SK-N-SH treated with all-trans-retinoic acid at 6 μM for 48 hours (cell line): ENCODE measurements at regions not wholly inside any gene's neighbourhood (a gene's known extent, or its start where the extent isn't known, plus 50 kb on each side); places are given as distances from the start of the nearest gene placed in this dataset.

Experiments used
- ATAC-seq: fragments of 200-7000 bp; cut with Tn5 transposase; 3 replicates; pipeline ENCODE4 v1.9.1; 2020; ENCODE audit warnings: mild to moderate bottlenecking, moderate library complexity
- ARNTL ChIP-seq: fragments of 450-650 bp; formaldehyde crosslinking; IDR thresholded peaks from 2 replicates; pipeline ENCODE4 v1.5.0; 2020; ENCODE audit warnings: low read depth, mild to moderate bottlenecking, moderate library complexity, borderline replicate concordance
- BACH2 ChIP-seq: fragments of 250-450 bp; sonication (Bioruptor Pico); IDR thresholded peaks from 2 replicates; pipeline ENCODE4 v1.9.0; 2021; ENCODE audit warnings: mild to moderate bottlenecking, borderline replicate concordance
- CREB5 ChIP-seq: fragments of 250-450 bp; sonication (Bioruptor Pico); IDR thresholded peaks from 2 replicates; pipeline ENCODE4 v1.5.1; 2020; ENCODE audit warnings: low read depth, mild to moderate bottlenecking, moderate library complexity
- CSDC2 ChIP-seq: fragments of 250-450 bp; sonication (Bioruptor Pico); IDR thresholded peaks from 2 replicates; pipeline ENCODE4 v1.5.0; 2020; ENCODE audit warnings: mild to moderate bottlenecking, moderate library complexity
- CSRNP3 ChIP-seq: fragments of 250-450 bp; sonication (Bioruptor Pico); IDR thresholded peaks from 2 replicates; pipeline ENCODE4 v1.5.1; 2021; ENCODE audit warnings: mild to moderate bottlenecking, moderate library complexity
- GLIS3 ChIP-seq: fragments of 250-450 bp; sonication (Bioruptor Pico); IDR thresholded peaks from 2 replicates; pipeline ENCODE4 v1.5.0; 2020; ENCODE audit warnings: mild to moderate bottlenecking, moderate library complexity
- ISL1 ChIP-seq: fragments of 250-450 bp; sonication (Bioruptor Pico); IDR thresholded peaks from 2 replicates; pipeline ENCODE4 v2.1.2; 2022; ENCODE audit warnings: mild to moderate bottlenecking, moderate library complexity
- OSR1 ChIP-seq: fragments of 250-450 bp; sonication (Bioruptor Pico); IDR thresholded peaks from 2 replicates; pipeline ENCODE4 v1.8.0; 2022; ENCODE audit warnings: moderate library complexity, mild to moderate bottlenecking, inconsistent platforms
- PATZ1 ChIP-seq: fragments of 250-450 bp; sonication (Bioruptor Pico); IDR thresholded peaks from 2 replicates; pipeline ENCODE4 v1.8.0; 2020; ENCODE audit warnings: mild to moderate bottlenecking, moderate library complexity, borderline replicate concordance
- POU6F1 ChIP-seq: fragments of 250-450 bp; sonication (Bioruptor Pico); IDR thresholded peaks from 2 replicates; pipeline ENCODE4 v1.8.0; 2021; ENCODE audit warnings: low read depth, mild to moderate bottlenecking, moderate library complexity, borderline replicate concordance
- PPARA ChIP-seq: fragments of 250-450 bp; sonication (Bioruptor Pico); IDR thresholded peaks from 2 replicates; pipeline ENCODE4 v1.5.0; 2020; ENCODE audit warnings: mild to moderate bottlenecking, borderline replicate concordance
- RARB ChIP-seq: fragments of 250-450 bp; sonication (Bioruptor Pico); IDR thresholded peaks from 2 replicates; pipeline ENCODE4 v1.8.0; 2021; ENCODE audit warnings: mild to moderate bottlenecking, moderate library complexity
- SNAI2 ChIP-seq: fragments of 250-450 bp; sonication (Bioruptor Pico); IDR thresholded peaks from 2 replicates; pipeline ENCODE4 v1.5.0; 2020; ENCODE audit warnings: mild to moderate bottlenecking, moderate library complexity
- TCF4 ChIP-seq: fragments of 250-450 bp; sonication (Bioruptor Pico); IDR thresholded peaks from 2 replicates; pipeline ENCODE4 v1.8.0; 2021; ENCODE audit warnings: mild to moderate bottlenecking, moderate library complexity, borderline replicate concordance
- TOX ChIP-seq: fragments of 250-450 bp; sonication (Bioruptor Pico); IDR thresholded peaks from 2 replicates; pipeline ENCODE4 v1.8.0; 2021; ENCODE audit warnings: mild to moderate bottlenecking, moderate library complexity, borderline replicate concordance
- TSHZ2 ChIP-seq: fragments of 250-450 bp; sonication (Bioruptor Pico); IDR thresholded peaks from 2 replicates; pipeline ENCODE4 v1.5.0; 2020; ENCODE audit warnings: mild to moderate bottlenecking, moderate library complexity
- ZC3H10 ChIP-seq: fragments of 250-450 bp; sonication (Bioruptor Pico); IDR thresholded peaks from 2 replicates; pipeline ENCODE4 v1.5.1; 2021; ENCODE audit warnings: mild to moderate bottlenecking, moderate library complexity
- ZFP3 ChIP-seq: fragments of 250-450 bp; sonication (Bioruptor Pico); IDR thresholded peaks from 2 replicates; pipeline ENCODE4 v1.5.0; 2020; ENCODE audit warnings: mild to moderate bottlenecking, moderate library complexity
- ZFP30 ChIP-seq: fragments of 450-650 bp; formaldehyde crosslinking; IDR thresholded peaks from 2 replicates; pipeline ENCODE4 v1.5.0; 2022; ENCODE audit warnings: mild to moderate bottlenecking, moderate library complexity
- ZNF70 ChIP-seq: fragments of 450-650 bp; formaldehyde crosslinking; IDR thresholded peaks from 2 replicates; pipeline ENCODE4 v1.5.0; 2020; ENCODE audit warnings: mild to moderate bottlenecking, moderate library complexity
- ZNF8 ChIP-seq: fragments of 450-650 bp; formaldehyde crosslinking; IDR thresholded peaks from 2 replicates; pipeline ENCODE4 v1.5.0; 2020; ENCODE audit warnings: mild to moderate bottlenecking, moderate library complexity

- TF ChIP-seq POU6F1 (no peak), TOX (CRISPR knock-in tag) (no peak)
Observed at GRCh38 chr10:84993251-84994035, 665.1 kb downstream of the CCSER2 start (continued).

- TF ChIP-seq CREB5 (CRISPR knock-in tag): no peak
- no peak for TF ChIP-seq RARB (CRISPR knock-in tag)
- TF ChIP-seq ZFP3: no peak
- TF ChIP-seq TCF4 (CRISPR knock-in tag): no peak
- no peak for TF ChIP-seq GLIS3 (CRISPR knock-in tag)
- no peak for TF ChIP-seq ZFP30
- no peak for TF ChIP-seq SNAI2 (CRISPR knock-in tag)
- TF ChIP-seq CSDC2 (CRISPR knock-in tag): no peak
- TF ChIP-seq CSRNP3 (CRISPR knock-in tag): no peak
- no peak for TF ChIP-seq BACH2
- no peak for TF ChIP-seq ZNF8 (CRISPR knock-in tag)
- no peak for TF ChIP-seq ISL1 (CRISPR knock-in tag)
- TF ChIP-seq ZNF70 (CRISPR knock-in tag): no peak
- TF ChIP-seq OSR1: no peak
- no peak for TF ChIP-seq PPARA (CRISPR knock-in tag)
Observed at GRCh38 chr10:84994722-84995121, 666.3 kb downstream of the CCSER2 start.

GRCh38 chr10:84996580-84996979 lies 668.2 kb downstream of the CCSER2 start:
- TF ChIP-seq ISL1 (CRISPR knock-in tag) (no peak), RARB (CRISPR knock-in tag) (no peak), CSRNP3 (CRISPR knock-in tag) (no peak), ZNF70 (CRISPR knock-in tag) (no peak), CSDC2 (CRISPR knock-in tag) (no peak), PATZ1 (no peak), BACH2 (no peak), PPARA (CRISPR knock-in tag) (no peak), SNAI2 (CRISPR knock-in tag) (no peak), ZC3H10 (CRISPR knock-in tag) (no peak), ZFP30 (no peak), TOX (CRISPR knock-in tag) (no peak), ARNTL (CRISPR knock-in tag) (no peak), ZFP3 (no peak), TCF4 (CRISPR knock-in tag) (no peak), OSR1 (no peak), TSHZ2 (CRISPR knock-in tag) (no peak)
- ATAC-seq: no peak

More at GRCh38 chr10:84994722-84995121, 666.3 kb downstream of the CCSER2 start:
- no peak for ATAC-seq
